ENCODE measurements at regions not wholly inside any gene's neighbourhood (a gene's known extent, or its start where the extent isn't known, plus 50 kb on each side); places are given as distances from the start of the nearest gene placed in this dataset.
A peak's percentile ranks its signal among the peaks of the same experiment; 100 is the strongest.

GRCh38 chr12:114936148-114937079, 252.4 kb upstream of the TBX3 start:
- no peak for DNase-seq

GRCh38 chr12:114935658-114936057, 251.7 kb upstream of the TBX3 start:
- DNase-seq, result no peak

GRCh38 chr12:114933428-114934160, 249.6 kb upstream of the TBX3 start:
- no peak for DNase-seq

- no peak for DNase-seq
Measured at GRCh38 chr12:114932806-114933205, 248.8 kb upstream of the TBX3 start.

- no peak for DNase-seq
Measured at GRCh38 chr12:114931025-114931424, 247.1 kb upstream of the TBX3 start.

GRCh38 chr12:114926341-114926740, 242.4 kb upstream of the TBX3 start:
- no peak for DNase-seq

GRCh38 chr12:114924946-114925475, 241.0 kb upstream of the TBX3 start:
- no peak for DNase-seq

- DNase-seq, result no peak
Measured at GRCh38 chr12:114921781-114922180, 237.8 kb upstream of the TBX3 start.

GRCh38 chr12:114920771-114921554, 237.0 kb upstream of the TBX3 start:
- DNase-seq, result peak in 1 of 2 donors; percentile 55

GRCh38 chr12:114919479-114919878, 235.5 kb upstream of the TBX3 start:
- no peak for DNase-seq

- no peak for DNase-seq
Measured at GRCh38 chr12:114918535-114919233, 234.7 kb upstream of the TBX3 start.

GRCh38 chr12:114917953-114918352, 234.0 kb upstream of the TBX3 start:
- DNase-seq, result no peak

GRCh38 chr12:114917307-114917706, 233.3 kb upstream of the TBX3 start:
- no peak for DNase-seq

- DNase-seq, result no peak
Measured at GRCh38 chr12:114916541-114916940, 232.6 kb upstream of the TBX3 start.

GRCh38 chr12:114916124-114916523, 232.1 kb upstream of the TBX3 start:
- no peak for DNase-seq

GRCh38 chr12:114913871-114914801, 230.2 kb upstream of the TBX3 start:
- no peak for DNase-seq

GRCh38 chr12:114912811-114913210, 228.8 kb upstream of the TBX3 start:
- no peak for DNase-seq

GRCh38 chr12:114911196-114911595, 227.2 kb upstream of the TBX3 start:
- DNase-seq, result no peak

GRCh38 chr12:114904254-114905003, 220.5 kb upstream of the TBX3 start:
- DNase-seq, result no peak

Data from right lung (tissue), 2 donors.